ENCODE measurements at regions not wholly inside any gene's neighbourhood (a gene's known extent, or its start where the extent isn't known, plus 50 kb on each side); places are given as distances from the start of the nearest gene placed in this dataset.
A peak's percentile ranks its signal among the peaks of the same experiment; 100 is the strongest.

- no peak overlapping the region for H3K4me3 Mint-ChIP-seq
- no peaks in the 10 kb centered on the region for H3K36me3 Mint-ChIP-seq
- H3K9ac ChIP-seq, result no peak overlapping the region
- H3K27me3 ChIP-seq, result no peaks in the 10 kb centered on the region
- no peaks in the 10 kb centered on the region for H4K20me1 ChIP-seq (ENCODE audit: low read depth)
- no peaks in the 10 kb centered on the region for H3K36me3 ChIP-seq
- H3K27ac ChIP-seq, result no peak overlapping the region
- no peaks in the 10 kb centered on the region for H3K4me1 ChIP-seq
- no peak for DNase-seq (ENCODE audit: low spot score)
- H3K4me3 ChIP-seq, result no peak overlapping the region
- no peak overlapping the region for H3K27ac Mint-ChIP-seq
- no peaks in the 10 kb centered on the region for H3F3A ChIP-seq (ENCODE audit: low read depth)
- peaks cover 5% of the 10 kb centered on the region for H3K4me1 Mint-ChIP-seq
- H3K9me3 Mint-ChIP-seq, result no peaks in the 10 kb centered on the region
- no peaks in the 10 kb centered on the region for H3K27me3 Mint-ChIP-seq (ENCODE audit: insufficient read depth, low read depth)
- H3K79me2 ChIP-seq (ENCODE audit: low read depth), result no peaks in the 10 kb centered on the region
- no peaks in the 10 kb centered on the region for H3K9me3 ChIP-seq (ENCODE audit: low read depth)
- H2AFZ ChIP-seq (replicated peaks), result no peak overlapping the region
- TF ChIP-seq EZH2 (IDR thresholded peaks at IDR 0.05) (no peak), EZH2phosphoT487 (IDR thresholded peaks at IDR 0.05) (no peak), CTCF (IDR thresholded peaks at IDR 0.05) (no peak)
- no peak overlapping the region for H3K4me2 ChIP-seq
Observed at GRCh38 chr7:84647797-84648757, 453.5 kb upstream of the SEMA3A start.

- Histone ChIP-seq H3K27ac (no peak overlapping the region), H3K4me2 (no peak overlapping the region), H3K79me2 (ENCODE audit: low read depth) (no peaks in the 10 kb centered on the region), H3K36me3 (no peaks in the 10 kb centered on the region), H2AFZ (replicated peaks) (no peak overlapping the region), H3K4me1 (peaks cover 18% of the 10 kb centered on the region), H4K20me1 (ENCODE audit: low read depth) (no peaks in the 10 kb centered on the region), H3K9ac (no peak overlapping the region), H3K4me3 (no peak overlapping the region), H3K9me3 (ENCODE audit: low read depth) (no peaks in the 10 kb centered on the region), H3F3A (ENCODE audit: low read depth) (no peaks in the 10 kb centered on the region), H3K27me3 (no peaks in the 10 kb centered on the region)
- Mint-ChIP-seq H3K4me3 (no peak overlapping the region), H3K9me3 (no peaks in the 10 kb centered on the region), H3K4me1 (peaks cover 22% of the 10 kb centered on the region), H3K27me3 (ENCODE audit: insufficient read depth, low read depth) (no peaks in the 10 kb centered on the region), H3K36me3 (no peaks in the 10 kb centered on the region), H3K27ac (no peak overlapping the region)
- TF ChIP-seq CTCF (IDR thresholded peaks at IDR 0.05) (no peak), EZH2phosphoT487 (IDR thresholded peaks at IDR 0.05) (no peak), EZH2 (IDR thresholded peaks at IDR 0.05) (no peak)
- no peak for DNase-seq (ENCODE audit: low spot score)
Observed at GRCh38 chr7:84642611-84643010, 448.0 kb upstream of the SEMA3A start.

DNA sequence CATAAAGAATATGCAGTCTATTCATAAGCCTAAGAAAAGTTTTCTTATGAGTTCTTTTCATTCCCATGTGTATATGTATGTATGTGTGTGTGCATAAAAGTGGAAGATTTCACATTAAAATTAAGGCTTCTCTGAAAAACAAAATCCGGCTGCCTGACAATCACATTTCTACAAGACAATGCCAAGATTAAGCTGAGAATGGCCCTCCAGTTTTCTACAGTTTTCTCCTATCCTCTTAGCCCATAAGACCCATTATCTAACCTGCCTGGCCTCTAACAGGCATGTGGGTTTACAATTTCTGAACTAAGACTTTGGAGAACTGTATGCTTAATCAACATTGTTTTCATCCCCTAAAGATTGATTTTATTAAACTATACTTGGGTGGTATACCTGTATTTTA is 446.0 kb upstream of the SEMA3A start:
- no peaks in the 10 kb centered on the region for H3K36me3 Mint-ChIP-seq
- DNase-seq (ENCODE audit: low spot score), result peak; percentile 48
- no peak overlapping the region for H3K4me3 Mint-ChIP-seq
- Histone ChIP-seq H3K27me3 (no peaks in the 10 kb centered on the region), H3K9me3 (ENCODE audit: low read depth) (no peaks in the 10 kb centered on the region), H3K9ac (no peak overlapping the region), H4K20me1 (ENCODE audit: low read depth) (no peaks in the 10 kb centered on the region), H3K27ac (no peak overlapping the region), H3F3A (ENCODE audit: low read depth) (no peaks in the 10 kb centered on the region), H3K4me2 (peak overlapping the region; percentile 70), H3K79me2 (ENCODE audit: low read depth) (no peaks in the 10 kb centered on the region), H3K4me1 (peaks cover 18% of the 10 kb centered on the region), H2AFZ (replicated peaks) (no peak overlapping the region), H3K36me3 (no peaks in the 10 kb centered on the region), H3K4me3 (peak overlapping the region; percentile 2)
- TF ChIP-seq EZH2phosphoT487 (IDR thresholded peaks at IDR 0.05) (peak; percentile 46), CTCF (IDR thresholded peaks at IDR 0.05) (no peak)
- H3K27me3 Mint-ChIP-seq (ENCODE audit: insufficient read depth, low read depth), result no peaks in the 10 kb centered on the region
- H3K9me3 Mint-ChIP-seq, result peaks cover 9% of the 10 kb centered on the region
- peaks cover 30% of the 10 kb centered on the region for H3K4me1 Mint-ChIP-seq
- no peak overlapping the region for H3K27ac Mint-ChIP-seq

Measured in neural progenitor cell (in vitro differentiated cells).